Inflammatory macrophage treated with lipopolysaccharide for 1 hour (primary cell): ENCODE measurements at regions not wholly inside any gene's neighbourhood (a gene's known extent, or its start where the extent isn't known, plus 50 kb on each side); places are given as distances from the start of the nearest gene placed in this dataset.

Experiments
- DNase-seq, 2 donors: peaks; one replicate each; pipeline ENCODE4 v3.0.0-alpha.2; 2020 to 2022

DNA sequence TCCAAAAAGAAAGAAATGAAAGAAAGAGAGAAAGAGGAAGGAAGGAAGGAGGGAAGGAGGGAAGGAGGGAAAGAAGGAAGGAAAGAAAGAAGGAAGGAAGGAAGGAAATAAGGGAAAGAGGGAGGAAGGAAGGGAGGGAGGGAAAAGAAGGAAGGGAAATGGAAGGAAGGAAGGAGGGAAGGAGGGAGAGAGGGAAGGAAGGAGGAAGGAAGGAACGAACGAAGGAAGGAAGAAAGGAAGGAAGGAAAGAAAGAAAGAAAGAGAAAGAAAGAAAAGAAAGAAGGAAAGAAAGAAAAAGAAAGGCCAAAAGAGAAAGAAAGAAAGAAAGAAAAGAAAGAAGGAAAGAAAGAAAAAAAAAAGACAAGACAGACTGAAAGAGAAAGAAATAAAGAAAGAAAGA is 263.9 kb upstream of the ATP10B start:
- no peak for DNase-seq

DNA sequence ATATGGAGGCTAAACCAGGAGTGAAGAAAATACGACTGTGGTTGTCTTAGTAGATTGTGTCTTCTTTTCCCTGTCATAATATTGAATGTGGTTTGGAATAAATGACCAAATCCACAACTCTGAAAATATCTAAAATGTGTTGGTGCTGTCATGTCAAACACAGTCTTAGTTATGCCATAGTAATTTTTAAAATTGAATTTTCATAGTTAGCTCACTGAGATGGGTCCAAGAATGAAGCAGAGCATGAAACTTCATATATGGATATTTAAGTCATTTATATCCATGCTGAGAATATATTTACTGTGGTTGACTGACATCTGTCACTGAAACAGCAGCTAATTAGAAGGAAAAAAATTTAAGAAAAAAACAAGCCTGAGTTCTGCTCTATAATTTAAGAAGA is 260.4 kb upstream of the ATP10B start:
- DNase-seq: no peak

DNA sequence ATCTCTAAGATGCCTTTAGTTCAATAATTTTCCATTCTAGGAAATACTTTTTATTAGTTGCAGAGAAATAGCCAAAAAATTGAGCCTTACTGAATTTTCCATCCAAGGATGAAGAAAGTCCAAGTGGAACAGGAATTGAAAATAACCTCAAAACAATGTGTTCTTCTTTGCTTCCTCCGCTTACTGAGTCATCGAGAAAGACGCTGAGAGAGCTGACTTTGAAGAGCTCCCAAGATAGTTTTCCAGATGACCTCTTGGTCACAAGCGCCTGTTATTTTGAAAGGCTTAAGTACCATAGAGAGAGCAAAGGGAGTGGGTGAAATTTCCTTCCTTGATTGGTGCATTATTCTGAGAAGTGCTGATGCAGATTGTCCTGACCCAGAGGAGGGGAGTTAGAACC is 253.5 kb upstream of the ATP10B start:
- DNase-seq: peak; percentile 7 to 56

DNA sequence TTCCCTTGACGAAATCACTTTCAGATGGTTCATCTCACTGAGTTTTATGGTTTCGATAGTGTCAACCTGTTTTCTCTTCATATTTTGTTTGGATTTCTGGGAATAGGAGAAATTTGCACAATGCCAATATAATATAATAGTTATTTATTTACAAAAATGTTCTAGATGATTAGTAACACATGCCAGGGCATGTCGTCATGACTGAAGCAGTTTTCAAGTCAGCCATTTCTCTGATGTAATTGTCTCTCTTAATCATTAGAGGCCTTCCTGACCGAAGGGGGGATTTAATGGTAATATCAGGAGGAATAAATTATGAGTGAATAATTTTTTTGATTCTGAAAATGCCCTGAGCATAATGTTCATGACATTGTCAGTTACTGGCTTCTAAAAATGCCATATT is 246.5 kb upstream of the ATP10B start:
- no peak for DNase-seq

DNA sequence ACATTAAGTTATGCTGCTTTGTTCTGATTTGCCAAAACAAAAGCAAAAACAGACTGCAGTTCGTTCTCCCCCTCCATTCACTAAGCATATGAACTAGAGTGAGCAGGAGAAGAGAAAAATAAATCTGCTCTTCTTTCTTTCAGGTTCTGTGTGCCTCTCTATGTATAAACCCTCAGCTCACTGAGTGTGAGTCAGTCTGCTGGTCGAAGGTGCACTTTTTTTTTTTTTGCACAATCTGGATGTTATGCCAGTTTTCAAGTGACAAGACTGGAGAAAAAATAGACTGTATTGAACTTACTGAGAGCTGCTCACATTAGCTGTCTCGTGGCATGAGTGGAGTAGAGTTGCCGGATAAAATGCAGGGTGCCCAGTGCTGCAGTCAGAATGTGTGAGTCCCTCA is 244.6 kb upstream of the ATP10B start:
- DNase-seq: no peak

DNA sequence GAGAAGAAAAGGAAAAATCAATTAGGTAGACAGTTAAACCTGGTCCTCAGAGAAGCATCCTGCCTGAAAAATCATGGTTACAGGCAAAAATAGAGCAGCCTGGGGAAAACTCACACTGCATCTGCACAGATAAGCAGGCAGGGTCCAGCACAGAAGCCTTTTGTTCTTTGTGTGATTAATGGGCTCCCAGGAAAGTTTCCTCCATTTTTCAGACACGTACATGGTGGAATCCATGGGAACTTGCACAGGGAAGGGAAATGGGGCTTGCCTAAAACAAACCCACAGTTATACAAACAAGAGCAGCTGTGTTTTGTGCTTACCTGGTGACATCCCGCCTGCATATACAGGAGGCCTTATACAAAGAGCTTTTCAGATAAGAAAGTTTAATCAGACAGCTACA is 243.9 kb upstream of the ATP10B start:
- no peak for DNase-seq

DNA sequence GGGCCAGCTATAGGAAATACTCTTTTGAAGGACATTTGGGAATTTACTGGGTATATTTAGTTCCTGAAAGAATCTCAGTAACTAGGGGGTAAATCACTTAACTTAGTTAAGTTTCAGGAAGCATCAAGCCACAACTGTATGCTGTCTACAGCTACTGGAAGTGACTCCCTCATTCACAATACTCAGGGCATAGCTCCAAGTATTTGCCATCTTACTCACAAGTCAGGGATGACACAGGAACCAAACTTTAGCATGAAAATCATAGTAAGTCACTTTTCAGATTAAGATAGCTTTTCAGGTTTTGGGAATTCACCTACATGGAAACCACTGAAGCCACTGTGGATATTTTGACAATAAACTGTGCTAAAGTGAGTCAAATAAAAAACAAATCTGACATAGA is 242.4 kb upstream of the ATP10B start:
- no peak for DNase-seq

DNA sequence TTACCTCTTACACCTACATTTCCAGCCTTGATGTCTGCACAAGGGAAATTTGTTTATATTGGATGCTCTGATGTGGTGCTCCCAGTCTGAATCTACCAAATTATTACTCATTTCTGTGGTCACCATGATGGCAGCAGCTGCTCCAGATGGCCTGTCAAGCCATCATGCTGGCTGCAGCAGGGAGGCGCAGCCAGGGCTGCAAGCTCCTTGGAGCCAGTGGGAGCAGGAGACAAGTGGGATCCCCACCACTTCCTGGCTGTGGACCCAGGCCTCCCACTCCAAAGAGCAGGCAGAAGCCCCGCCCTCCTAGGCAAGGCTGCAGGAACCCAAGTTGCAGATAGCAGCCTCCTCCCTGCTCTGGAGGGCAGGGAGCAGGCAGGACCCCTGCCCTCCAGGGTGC is 241.1 kb upstream of the ATP10B start:
- DNase-seq: no peak

DNA sequence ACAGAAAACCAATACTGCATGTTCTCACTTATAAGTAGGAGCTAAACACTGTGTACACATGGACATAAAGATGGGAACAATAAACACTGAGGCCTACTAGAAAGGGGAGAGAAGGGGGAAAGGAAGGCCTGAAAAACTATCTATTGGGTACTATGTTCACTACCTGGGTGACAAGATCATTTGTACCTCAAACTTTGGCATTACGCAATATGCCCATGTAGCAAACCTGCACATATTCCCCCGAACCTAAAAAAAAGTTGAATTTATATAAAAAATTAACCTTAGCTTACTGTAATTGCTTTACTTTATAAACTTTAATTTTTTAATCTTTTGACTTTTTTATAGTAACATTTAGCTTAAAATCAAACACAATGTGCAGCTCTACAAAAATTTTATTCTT is 237.6 kb upstream of the ATP10B start:
- no peak for DNase-seq

DNA sequence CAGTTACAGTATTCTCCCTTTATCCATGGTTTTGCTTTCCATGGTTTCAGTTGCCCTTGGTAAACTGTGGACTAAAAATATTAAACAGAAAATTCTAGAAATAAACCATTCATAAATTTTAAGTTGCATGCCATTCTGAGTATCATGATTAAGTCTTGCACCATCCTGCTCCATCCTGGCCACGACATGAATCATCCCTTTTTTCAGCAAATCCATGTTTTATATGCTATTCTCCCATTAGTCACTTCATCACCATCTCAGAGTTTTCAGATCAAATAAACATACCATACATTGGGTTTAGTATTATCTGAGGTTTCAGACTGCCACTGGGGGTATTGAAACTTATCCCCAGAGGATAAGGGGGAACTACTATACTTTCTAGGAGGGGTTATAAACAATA is 234.4 kb upstream of the ATP10B start:
- no peak for DNase-seq

DNA sequence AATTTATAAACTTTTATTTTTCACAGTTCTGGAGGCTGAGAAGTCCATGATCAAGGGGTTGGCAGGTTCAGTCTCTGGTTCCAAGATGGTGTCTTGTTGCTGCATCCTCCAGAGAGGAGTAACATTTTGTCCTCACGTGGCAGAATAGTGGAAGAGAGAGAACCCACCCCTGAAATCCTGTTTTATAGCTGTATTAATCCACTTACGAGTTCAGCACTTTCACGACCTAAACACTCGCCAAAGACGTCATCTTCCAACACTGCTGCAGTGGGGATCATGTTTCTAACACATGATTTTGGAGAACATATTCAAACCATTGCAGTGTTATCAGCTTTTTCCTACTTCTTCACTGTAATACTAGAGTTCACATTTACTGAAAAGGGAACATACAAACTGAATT is 233.0 kb upstream of the ATP10B start:
- no peak for DNase-seq

DNA sequence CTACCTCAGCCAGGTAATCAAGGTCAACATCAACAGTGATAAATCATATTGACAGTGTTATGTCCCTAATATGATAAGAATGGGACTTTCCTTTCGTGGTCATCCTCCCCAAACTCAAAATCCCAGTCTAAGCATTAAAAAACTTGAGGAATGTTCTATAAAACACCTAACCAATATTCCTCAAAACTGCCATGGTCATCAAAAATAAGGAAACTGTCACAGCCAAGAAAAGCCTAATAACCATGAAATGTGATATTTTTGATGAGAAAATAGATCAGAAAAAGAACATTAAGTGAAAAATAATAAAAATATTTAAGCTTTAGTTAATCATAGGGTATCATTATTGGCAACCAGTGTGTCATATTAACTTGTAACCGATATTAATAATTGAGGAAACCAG is 232.1 kb upstream of the ATP10B start:
- DNase-seq: no peak

DNA sequence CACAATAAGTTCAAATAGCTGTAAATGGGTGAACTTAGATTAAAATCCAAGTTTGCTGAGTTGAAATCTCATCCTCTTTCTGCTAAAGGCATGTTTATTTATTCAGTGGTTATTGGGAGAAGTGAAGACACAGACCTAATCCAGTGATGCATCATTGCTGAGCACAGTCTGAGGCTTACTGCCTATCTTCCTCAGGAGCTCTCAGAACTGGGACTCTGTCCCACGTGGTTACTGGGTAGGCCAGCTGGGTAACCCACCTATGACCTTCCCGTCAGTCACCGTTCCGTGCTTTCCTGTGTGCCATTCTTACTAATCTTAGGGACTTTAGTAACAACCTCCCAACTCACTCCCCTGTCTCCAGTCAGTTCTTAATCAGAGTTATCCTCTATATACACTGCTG is 226.8 kb upstream of the ATP10B start:
- no peak for DNase-seq

DNA sequence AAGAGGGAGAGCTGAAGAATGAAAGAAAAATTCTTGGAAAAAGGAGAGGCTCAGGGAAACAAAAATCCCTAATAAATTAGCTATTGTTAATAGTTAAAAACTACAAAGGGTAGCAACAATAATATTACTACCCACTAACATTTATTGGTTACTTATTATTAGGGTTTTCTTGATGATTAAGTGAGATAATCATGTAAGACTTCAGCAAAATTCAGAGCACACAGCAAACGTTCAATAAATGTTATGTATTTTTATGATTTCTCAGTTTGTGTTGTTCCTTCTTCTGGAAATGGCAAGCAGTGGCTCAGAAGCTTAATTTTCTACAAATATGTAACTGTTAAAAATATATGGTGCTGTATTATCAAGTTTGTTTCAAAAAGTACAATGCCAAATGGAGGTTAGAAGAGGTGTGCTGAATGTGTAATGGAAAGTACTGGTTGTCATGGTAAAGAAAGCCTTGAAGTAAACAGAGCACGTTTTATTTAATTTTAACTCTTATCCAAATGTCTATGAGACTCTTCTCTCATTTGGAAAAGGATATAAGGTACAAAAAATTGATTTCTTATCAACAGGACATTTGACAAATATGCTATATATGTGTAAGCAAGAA is 226.0 kb upstream of the ATP10B start:
- no peak for DNase-seq

DNA sequence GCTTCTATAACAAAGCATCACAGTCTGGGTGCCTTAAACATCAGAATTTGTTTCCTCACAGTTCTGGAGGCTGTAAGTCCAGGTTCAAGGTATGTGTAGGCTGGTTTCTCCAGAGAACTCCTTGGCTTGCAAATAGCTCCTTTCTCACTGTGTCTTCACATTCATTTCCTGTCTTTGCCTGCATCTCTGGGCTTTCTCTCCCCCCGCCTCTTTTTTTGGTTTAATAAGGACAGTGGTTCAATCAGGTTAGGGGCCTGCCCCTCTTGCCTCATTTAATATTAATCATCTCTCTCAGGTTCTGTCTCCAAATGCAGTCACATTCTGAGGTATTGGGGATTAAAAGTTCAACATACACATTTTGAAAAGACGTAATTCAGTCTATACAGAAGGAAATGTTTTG is 225.5 kb upstream of the ATP10B start:
- DNase-seq: no peak

DNA sequence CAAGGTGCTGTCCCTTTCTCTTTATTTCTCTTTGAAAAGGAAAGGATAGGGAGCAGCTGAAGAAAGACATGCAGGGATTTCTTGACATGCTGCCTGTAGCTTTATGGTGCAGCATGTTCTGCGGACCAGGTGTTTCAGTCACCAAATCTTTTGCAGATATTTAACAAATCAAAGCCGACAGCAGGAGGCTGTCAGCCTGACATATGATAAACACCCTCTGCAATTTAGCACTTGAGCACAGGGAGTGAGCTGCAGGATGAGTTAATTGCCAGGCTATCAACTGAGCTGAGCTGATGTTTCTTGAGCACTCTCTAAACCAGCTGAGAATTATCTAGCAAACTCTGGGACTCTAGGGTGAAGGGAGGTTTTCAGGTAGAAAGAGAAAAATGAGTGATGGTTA is 212.8 kb upstream of the ATP10B start:
- DNase-seq: no peak

DNA sequence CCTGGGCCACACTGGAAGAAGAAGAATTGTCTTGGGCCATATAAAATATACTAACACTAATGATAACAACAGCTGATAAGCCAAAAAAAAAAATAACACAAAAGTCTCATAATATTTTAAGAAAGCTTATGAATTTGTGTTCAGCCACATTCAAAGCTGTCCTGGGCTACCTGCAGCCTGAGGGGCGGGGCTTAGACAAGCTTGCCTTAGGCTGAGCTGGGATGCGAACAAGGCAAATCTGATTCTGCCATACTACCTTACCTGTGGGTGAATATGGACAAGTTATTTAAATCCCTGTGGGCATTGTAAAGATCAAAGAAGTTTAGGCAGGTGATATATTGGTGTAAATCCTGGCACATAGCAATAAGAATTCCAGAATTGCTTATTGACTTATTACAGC is 212.3 kb upstream of the ATP10B start:
- DNase-seq: no peak

DNA sequence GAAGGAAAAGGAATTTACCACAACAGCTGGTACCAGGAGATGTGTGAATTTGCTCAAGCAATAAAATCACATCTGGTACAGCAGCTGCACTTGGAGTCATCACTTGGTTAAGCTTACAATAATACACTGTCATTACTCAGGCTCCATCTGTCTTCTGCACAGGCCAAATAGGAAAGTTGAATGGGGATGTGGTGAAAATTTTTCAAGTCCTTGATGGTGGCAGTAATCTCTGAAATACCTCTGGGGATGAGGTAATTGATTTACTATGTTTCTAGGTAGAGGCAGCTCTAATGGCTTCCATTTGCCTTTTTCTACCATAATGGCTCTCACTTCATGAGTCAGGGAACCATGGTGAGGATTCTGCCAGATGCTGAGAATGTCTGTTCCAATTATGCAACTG is 206.8 kb upstream of the ATP10B start:
- no peak for DNase-seq

DNA sequence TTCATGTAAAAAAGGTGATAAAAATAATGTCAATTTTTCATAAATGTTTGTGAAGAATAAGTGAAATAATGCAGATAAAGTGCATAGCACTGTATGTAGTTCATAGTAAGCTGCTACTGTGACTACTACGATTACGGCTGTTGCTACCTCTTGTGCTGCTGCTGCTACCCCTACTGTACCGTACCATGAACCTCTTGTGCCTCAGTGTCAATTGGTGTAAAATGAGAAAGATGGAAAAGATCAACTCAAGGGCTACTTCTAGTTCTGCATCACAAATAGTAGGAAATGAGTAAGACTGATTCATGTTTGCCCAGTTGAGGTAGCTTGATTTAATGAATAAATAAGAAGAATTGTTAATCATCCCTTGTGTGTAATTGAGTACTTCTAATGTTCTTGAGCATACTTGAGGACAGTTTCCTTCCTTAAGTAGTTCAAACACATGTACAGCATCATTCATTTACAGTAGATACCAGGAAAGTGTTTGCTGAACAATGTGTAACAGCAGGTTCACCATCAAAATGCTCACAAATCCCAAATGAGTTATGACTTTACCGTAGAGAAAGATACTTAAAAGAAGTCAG is 200.0 kb upstream of the ATP10B start:
- no peak for DNase-seq

DNA sequence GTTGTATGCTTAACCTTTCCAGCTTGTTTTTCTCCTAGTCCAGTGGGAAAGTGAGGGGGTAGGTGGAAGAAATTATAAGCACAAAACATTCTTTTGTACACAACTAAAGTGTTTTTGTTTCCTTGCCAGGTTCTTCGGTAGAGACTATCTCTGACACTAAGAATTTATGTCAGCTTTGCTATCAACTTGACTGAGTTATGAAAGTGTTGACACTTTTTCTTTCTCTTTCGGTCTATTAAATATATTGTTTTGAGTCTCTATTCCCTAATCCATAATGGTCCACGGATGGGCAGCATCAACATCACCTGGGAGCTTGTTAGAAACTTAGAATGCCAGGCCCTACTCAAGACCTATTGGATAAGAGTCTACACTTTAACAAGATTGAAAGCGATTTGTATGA is 195.0 kb upstream of the ATP10B start:
- DNase-seq: no peak

DNA sequence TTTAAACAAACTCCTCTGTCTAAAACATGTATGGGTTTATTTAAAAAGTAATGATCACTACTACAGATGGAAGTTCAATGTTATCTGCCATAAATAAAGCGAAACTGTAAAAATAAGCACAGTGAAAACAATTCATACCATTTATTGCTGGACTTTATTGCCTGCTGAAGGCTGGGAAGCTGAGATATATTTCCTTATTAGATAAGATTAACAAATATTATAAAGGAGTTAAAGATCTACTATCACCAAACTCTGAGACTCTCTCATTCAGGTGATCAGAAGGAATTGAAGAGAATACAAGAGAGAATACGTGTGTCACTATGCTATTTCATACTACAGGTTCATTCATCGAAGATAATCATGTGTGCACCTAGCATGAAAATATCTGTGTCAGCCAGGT is 190.9 kb upstream of the ATP10B start:
- DNase-seq: no peak

DNA sequence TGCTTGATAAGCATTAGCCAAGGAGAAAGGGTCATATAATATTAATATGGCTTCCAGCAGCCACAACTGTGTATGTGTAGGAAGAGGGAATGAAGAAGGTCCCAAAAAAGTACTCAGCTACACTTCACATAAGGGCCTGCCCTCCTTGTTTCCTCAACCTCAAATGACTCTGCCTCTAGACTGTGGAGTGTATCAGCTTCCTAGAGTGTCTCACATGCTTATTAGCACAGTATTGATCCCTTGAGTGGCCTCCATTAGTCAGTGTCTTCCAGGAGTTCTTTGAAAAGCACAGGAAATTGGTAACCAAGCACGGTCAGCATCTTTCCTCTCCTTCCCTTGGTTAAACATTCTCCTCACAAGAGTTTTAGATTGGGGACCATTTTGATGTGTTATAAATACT is 190.4 kb upstream of the ATP10B start:
- DNase-seq: no peak

DNA sequence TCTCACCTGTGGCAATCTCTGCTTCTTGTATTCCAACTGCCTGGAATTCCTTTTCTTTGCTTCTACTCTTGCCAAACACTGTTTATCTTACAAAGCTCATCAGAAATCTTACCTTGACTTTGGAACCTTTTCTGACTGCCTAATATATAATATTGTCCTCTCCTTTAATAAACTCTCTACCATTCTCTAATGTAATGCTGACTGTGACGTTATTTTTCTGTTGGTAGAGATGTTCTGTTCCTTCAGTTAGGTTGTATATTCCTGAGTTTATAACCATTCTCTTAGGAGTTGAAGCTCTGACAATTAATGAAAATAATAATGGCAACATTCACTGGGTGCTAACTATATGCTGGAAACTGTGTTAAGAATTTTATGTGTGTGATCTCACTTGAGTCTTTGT is 188.8 kb upstream of the ATP10B start:
- DNase-seq: no peak

DNA sequence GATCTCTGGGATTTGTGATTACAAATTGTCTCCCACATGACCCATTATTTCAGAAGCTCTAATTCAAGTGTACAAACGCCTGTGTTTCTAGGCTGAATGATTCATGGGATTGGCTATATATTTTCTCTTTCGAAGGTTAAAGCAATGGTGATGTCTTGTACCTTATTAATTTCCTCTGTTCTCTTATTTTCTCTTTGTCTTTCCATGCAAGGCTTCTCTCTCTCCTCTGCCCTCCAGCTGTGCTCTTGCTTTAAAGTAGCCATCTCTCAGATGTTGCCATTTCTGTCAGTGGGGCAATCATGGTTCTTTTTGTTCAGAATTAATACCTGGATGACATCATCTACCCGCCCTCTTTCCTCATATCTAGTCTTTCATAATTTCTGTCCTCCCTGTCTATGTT is 184.3 kb upstream of the ATP10B start:
- DNase-seq: no peak

DNA sequence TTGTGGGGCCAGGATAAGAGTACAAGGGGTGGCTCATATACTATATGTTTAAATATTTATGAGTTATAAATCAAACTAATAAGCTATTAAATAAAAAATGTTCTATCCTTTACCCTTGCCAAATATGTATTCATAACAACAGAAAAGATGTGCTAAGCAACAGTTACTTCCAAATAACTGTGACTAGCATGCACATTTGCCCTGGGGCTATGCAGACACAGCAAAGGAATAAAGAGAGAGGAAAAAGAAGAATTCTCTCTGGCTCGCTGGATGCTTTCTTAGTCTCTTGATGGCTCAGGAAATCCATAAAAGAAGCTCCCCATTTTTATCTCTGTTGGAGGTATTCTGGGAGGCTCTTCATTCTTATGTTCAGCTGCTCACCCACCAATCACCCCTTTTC is 182.4 kb upstream of the ATP10B start:
- DNase-seq: no peak

DNA sequence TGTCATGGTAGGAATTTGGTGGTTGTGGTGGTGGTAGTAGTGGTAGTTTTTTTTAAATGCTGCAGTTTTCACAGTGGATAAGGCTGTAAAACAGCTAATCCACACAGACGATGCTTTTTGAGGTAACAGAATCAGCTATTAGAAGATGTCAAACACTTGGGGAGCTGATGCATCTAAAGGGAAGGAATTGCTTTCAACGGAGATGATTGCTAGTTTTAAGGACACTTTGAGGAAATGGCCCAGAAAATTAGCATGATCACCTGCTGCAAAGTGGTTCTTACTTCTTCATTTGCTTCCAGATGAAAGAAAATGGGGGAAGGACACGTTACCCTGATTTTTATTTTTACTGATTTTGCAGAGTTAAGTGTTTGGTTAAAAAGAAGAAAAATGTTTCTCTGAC is 178.2 kb upstream of the ATP10B start:
- DNase-seq: no peak
